Osteocyte (in vitro differentiated cells): ENCODE measurements at regions not wholly inside any gene's neighbourhood (a gene's known extent, or its start where the extent isn't known, plus 50 kb on each side); places are given as distances from the start of the nearest gene placed in this dataset.

Experiments used
- DNase-seq: peaks from one replicate; pipeline ENCODE4 v3.0.0; 2021; ENCODE audit warnings: mixed read lengths; ENCODE audit not compliant: unreplicated experiment; ENCODE audit errors: extremely low spot score
- H3K27ac Mint-ChIP-seq: one replicate; pipeline ENCODE4 v1.8.0; 2021; ENCODE audit warnings: mild to moderate bottlenecking, mixed read lengths; ENCODE audit not compliant: unreplicated experiment
- H3K27me3 Mint-ChIP-seq: one replicate; pipeline ENCODE4 v1.8.0; 2021; ENCODE audit warnings: mixed read lengths; ENCODE audit not compliant: unreplicated experiment
- H3K36me3 Mint-ChIP-seq: one replicate; pipeline ENCODE4 v1.8.0; 2021; ENCODE audit warnings: mixed read lengths; ENCODE audit not compliant: unreplicated experiment
- H3K4me1 Mint-ChIP-seq: one replicate; pipeline ENCODE4 v1.8.0; 2021; ENCODE audit warnings: mixed read lengths; ENCODE audit not compliant: unreplicated experiment
- H3K4me3 Mint-ChIP-seq: one replicate; pipeline ENCODE4 v1.8.0; 2021; ENCODE audit warnings: mild to moderate bottlenecking, moderate library complexity, mixed read lengths; ENCODE audit not compliant: unreplicated experiment
- H3K9me3 Mint-ChIP-seq: one replicate; pipeline ENCODE4 v1.8.0; 2021; ENCODE audit warnings: mixed read lengths; ENCODE audit not compliant: unreplicated experiment
- TF ChIP-seq, protein P1 (sequence below): fragments of 200-600 bp; sonication (generic); IDR thresholded peaks from 2 replicates; pipeline ENCODE4 v1.5.0; 2021; ENCODE audit warnings: antibody characterized with exemption, mild to moderate bottlenecking, moderate library complexity

DNA sequence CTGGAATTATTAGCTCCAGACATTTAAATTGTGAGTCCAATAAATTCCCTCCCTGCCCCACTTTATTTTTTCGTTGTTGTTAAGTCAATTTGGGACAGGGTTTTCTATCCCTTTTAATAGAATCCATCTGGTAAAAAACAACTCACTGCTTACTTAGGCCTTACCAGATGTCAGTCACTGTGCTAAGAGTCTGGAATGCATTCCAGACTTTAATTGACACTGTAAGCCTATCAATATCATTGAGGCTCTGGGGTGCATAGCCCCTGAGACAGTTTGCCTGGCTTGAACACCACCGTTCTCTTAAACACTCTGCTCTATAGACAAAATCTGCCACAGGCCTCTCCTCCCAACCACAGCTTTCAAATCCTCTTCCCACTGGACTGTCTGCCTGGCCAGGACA is 175.9 kb downstream of the NSG2 start:
- H3K27me3 Mint-ChIP-seq = peaks cover 3% of the 10 kb centered on the region
- H3K4me3 Mint-ChIP-seq = no peak overlapping the region
- H3K27ac Mint-ChIP-seq = no peak overlapping the region
- H3K4me1 Mint-ChIP-seq = no peaks in the 10 kb centered on the region
- TF ChIP-seq, protein P1, sequence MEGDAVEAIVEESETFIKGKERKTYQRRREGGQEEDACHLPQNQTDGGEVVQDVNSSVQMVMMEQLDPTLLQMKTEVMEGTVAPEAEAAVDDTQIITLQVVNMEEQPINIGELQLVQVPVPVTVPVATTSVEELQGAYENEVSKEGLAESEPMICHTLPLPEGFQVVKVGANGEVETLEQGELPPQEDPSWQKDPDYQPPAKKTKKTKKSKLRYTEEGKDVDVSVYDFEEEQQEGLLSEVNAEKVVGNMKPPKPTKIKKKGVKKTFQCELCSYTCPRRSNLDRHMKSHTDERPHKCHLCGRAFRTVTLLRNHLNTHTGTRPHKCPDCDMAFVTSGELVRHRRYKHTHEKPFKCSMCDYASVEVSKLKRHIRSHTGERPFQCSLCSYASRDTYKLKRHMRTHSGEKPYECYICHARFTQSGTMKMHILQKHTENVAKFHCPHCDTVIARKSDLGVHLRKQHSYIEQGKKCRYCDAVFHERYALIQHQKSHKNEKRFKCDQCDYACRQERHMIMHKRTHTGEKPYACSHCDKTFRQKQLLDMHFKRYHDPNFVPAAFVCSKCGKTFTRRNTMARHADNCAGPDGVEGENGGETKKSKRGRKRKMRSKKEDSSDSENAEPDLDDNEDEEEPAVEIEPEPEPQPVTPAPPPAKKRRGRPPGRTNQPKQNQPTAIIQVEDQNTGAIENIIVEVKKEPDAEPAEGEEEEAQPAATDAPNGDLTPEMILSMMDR = no peak
- no peaks in the 10 kb centered on the region for H3K9me3 Mint-ChIP-seq
- no peak for DNase-seq
- H3K36me3 Mint-ChIP-seq = no peaks in the 10 kb centered on the region

DNA sequence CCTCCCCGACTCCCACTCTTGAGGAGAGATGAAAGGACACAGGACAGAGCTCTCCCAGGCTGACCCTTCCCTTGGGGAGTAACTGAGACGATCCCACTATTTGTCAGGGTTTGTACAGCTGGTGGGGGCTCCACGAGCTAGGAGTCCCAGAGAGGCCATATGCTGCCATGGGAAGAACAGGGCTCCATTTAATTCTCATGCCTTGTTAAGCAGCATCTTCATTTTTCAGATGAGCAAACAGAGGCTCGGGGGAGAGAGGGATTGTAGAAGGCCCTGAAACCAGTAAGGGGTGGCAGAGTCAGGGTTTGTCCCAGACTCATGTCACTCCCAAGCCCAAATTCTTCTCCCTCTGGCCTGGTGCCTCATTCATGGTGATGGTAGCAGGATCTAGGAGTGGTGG is 176.4 kb downstream of the NSG2 start:
- TF ChIP-seq, protein P1 = no peak
- Mint-ChIP-seq H3K27ac (no peak overlapping the region), H3K27me3 (no peaks in the 10 kb centered on the region), H3K4me1 (no peaks in the 10 kb centered on the region), H3K36me3 (no peaks in the 10 kb centered on the region), H3K9me3 (no peaks in the 10 kb centered on the region), H3K4me3 (no peak overlapping the region)
- DNase-seq = no peak

DNA sequence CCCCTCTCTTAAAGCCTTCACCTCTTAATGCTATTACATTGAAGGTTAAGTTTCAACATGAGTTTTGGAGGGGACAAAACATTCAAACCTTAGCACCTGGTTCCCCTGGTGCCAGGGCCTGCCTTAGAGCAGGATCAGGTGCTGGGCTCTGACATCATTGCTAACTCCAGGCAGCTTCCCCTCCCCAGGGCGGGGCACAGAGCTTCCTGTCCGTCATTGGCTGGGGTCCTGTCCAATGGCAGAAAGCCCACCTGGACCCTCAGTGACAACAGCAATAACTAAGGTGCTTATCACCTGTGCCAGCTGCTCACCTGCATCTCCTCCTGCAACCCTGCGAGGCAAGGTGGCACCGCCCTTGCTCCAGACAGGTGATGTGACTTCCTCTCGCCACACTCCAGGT is 177.4 kb downstream of the NSG2 start:
- Mint-ChIP-seq H3K27ac (no peak overlapping the region), H3K9me3 (no peaks in the 10 kb centered on the region), H3K36me3 (no peaks in the 10 kb centered on the region), H3K4me3 (no peak overlapping the region), H3K4me1 (no peaks in the 10 kb centered on the region), H3K27me3 (no peaks in the 10 kb centered on the region)
- TF ChIP-seq, protein P1 = no peak
- DNase-seq = no peak

DNA sequence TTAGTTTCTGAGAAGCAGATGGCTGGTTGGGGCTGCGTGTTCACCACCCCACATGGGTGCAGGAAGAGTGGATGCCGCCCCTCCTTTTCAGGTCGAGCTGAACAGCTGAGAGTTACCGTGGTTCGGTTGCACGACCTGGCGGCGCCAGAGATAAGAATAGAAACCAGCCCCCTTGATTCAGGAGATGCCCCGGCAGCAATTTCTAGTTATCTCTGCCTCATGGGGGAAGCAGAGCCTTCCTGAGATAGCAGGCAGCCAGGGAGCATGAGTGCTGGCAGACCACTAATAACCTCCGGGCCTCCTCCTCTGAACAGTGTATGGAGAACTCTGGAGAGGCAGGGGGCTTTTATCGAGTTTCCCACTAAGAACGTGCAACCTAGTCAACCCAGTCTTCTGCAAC is 177.8 kb downstream of the NSG2 start:
- Mint-ChIP-seq H3K27ac (no peak overlapping the region), H3K36me3 (no peaks in the 10 kb centered on the region), H3K9me3 (no peaks in the 10 kb centered on the region), H3K4me3 (no peak overlapping the region), H3K4me1 (no peaks in the 10 kb centered on the region), H3K27me3 (no peaks in the 10 kb centered on the region)
- DNase-seq = no peak
- TF ChIP-seq, protein P1 = no peak

DNA sequence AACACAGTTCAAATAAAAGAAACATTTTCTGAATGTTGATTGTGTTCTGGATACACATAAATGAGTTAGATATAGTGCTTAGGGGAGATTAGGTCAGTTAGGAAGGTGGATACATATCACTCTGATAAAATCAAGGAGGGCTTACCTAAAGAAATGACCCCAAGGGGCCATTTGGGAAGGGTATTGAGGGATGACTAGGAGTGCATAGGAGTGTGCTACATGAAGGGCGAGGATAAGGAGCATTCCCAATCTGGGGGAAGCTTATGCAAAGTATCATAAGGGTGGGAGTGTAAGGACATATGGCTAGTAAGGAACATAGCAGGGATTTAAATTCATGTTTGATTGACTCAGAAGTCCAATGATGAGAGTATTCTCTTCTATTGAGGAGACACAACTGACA is 183.6 kb downstream of the NSG2 start:
- Mint-ChIP-seq H3K4me1 (no peaks in the 10 kb centered on the region), H3K36me3 (no peaks in the 10 kb centered on the region), H3K27me3 (no peaks in the 10 kb centered on the region), H3K4me3 (no peak overlapping the region), H3K9me3 (no peaks in the 10 kb centered on the region), H3K27ac (no peak overlapping the region)
- TF ChIP-seq, protein P1 = no peak
- DNase-seq = no peak
